NCI-H1092 treated with DMSO at 0.1 percent for 48 hours (cell line): ENCODE measurements at regions not wholly inside any gene's neighbourhood (a gene's known extent, or its start where the extent isn't known, plus 50 kb on each side); places are given as distances from the start of the nearest gene placed in this dataset.

Experiments
- DNase-seq: peaks from one replicate; lab custom pipeline; 2025; lab: John Stamatoyannopoulos, UW

- DNase-seq, result no peak
Observed at GRCh38 chr6:43968110-43968965, 158.9 kb downstream of the MRPL14 start.

DNA sequence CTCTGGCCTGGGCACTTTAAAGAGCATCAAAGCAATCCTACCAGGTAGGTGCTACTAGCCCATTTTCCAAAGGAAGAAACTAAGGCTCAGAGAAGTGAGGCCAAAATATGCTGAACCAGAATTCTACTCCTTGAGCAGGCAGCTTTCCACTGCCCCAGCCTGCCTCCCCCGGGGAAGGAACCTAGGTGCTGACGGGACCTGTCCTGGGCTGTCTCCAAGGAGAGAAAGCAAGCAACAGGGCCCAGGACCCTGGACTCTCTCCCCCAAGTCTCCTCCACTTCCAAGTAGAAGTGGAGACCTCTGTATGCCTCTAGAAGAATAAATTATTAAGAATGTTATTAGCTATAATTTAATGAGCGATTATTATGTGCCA is 159.5 kb downstream of the MRPL14 start:
- DNase-seq, result no peak

DNA sequence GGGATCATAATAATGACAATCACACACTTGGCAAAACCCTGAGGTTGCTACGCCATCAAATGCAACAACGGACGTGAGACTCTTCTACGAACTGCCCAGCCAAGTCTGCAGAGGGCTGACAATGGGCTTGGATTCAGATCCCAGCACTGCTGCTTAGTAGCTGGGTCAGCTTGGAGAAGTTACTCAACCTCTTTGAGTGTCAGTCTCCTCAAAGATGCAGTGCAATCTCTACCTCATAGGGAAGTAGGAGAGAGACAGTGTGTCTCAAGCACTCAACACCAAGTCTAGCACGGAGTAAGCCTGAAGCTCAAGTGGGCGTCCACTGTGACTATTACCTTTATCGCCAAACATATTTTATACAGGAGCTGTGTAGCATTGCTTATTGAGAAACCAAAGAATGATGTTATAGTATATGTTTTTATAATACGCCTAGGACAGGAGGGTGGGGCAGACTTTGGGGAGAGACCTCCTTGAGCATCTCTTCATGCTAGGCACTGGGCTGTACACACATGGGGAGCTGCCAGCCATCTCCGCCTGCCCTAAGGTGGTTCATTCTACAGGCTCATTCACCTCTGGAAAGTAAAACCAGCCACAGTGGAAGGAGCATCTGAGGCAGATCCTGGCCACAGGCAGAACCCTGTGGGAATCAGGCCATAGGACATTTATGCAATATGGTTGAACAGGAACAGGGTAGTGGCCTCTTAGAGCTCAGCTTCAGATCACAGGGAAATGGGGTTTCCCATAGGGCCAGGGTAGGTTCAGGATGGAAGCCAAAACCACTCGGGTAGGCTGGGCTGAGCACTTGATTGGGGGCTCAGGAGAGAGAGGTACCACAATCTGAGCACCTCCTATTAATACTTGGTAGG is 160.2 kb downstream of the MRPL14 start:
- no peak for DNase-seq

DNA sequence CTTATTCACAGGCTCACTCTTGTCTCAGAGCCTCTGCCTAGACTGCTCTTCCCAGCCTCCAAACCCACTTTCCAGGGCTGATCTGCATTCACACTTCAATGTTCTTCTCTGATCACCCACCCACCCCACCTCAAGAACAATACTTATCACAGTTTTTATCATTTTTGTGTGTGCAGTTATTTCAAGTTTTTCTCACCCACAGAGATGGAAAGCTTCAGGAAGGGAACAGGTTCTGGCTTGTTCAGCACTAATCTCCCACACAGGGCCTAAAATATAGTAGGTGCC is 160.9 kb downstream of the MRPL14 start:
- DNase-seq, result no peak

DNA sequence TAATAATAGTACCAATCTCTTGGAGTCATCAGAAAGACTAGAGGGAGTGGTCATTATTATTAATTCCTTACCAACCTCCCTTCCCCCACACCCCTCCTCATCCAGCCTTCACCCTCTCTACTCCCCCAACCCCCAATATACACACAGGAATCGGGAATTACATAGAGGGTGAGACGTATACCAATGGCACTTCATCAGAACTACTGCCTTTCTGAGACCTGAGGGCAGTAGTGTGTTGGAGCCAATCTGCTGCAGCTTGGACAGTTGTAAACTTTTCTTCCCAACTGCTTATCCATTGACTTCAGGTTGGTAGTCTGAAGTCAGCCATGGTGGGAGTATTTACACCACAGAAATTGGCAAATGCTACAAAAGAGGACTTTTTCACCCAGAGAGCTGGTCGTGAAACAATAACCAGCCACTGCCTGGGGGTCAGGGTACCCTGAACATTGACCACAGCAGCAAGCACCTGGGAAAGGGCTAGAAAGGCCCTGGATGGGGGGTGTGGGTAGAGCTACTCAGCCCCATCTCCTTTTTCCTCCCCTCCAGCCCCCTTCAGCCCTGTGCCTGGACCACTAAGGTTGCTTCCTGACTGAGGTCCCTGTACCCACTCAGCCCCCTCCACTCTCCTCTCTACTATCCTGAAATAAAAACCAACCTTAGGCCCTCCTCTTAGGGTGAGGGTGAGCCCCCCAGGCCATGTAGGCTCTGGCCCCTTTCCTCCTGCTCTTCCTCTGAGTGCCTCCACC is 161.5 kb downstream of the MRPL14 start:
- no peak for DNase-seq

- DNase-seq, result no peak
Observed at GRCh38 chr6:43964659-43965570, 162.3 kb downstream of the MRPL14 start.

GRCh38 chr6:43963877-43964658 is 163.2 kb downstream of the MRPL14 start:
- DNase-seq, result no peak

DNA sequence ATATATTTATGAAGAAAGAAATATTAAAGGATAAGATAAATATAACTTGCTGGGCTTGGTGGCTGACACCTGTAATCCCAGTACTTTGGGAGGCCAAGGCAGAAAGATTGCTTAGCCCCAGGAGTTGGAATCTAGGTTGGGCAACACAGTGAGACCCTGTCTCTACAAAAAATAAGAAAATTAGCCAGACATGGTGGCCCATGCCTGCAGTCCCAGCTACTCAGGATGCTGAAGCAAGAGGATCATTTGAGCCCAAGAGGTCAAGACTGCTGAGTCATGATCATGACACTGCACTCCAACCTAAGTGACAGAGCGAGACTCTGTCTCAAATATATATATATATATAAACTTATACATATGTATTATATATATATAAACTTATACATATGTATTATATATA is 164.0 kb downstream of the MRPL14 start:
- no peak for DNase-seq

GRCh38 chr6:43962458-43962857 is 164.8 kb downstream of the MRPL14 start:
- DNase-seq, result no peak

DNA sequence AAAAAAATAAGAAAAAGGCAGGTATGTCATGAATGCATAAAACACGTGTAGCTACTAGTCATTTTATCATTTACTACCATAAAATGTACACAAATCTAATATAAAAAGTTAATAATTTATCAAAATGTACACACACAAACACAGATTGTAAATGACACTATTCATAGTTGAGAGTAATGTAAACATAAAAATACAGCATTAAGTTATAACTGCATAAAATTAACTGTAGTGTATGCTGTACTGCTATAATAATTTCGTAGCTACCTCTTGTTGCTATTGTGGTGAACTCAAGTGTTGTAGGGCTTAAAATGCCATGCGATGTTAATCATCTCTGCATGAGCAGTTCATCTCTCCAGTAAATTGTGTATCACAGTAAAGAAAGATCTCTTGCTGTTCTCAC is 170.0 kb downstream of the MRPL14 start:
- DNase-seq, result no peak

DNA sequence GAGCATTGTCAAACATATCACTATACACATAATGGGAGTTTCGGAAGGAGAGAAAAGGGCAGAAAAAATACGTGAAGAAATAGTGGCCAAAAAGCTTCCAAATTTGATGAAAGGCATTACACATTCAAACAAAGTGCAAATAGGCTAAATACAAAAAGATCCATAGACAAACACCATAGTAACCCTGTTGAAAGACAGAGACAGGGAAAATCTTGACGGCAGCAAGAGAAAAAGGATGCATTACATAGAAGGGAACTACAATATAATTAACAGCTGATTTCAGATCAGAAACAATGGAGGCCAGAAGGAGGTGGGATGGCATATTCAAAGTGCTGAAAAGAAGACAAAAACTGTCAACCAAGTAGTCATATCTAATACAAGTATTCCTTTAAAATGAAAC is 170.8 kb downstream of the MRPL14 start:
- no peak for DNase-seq

DNA sequence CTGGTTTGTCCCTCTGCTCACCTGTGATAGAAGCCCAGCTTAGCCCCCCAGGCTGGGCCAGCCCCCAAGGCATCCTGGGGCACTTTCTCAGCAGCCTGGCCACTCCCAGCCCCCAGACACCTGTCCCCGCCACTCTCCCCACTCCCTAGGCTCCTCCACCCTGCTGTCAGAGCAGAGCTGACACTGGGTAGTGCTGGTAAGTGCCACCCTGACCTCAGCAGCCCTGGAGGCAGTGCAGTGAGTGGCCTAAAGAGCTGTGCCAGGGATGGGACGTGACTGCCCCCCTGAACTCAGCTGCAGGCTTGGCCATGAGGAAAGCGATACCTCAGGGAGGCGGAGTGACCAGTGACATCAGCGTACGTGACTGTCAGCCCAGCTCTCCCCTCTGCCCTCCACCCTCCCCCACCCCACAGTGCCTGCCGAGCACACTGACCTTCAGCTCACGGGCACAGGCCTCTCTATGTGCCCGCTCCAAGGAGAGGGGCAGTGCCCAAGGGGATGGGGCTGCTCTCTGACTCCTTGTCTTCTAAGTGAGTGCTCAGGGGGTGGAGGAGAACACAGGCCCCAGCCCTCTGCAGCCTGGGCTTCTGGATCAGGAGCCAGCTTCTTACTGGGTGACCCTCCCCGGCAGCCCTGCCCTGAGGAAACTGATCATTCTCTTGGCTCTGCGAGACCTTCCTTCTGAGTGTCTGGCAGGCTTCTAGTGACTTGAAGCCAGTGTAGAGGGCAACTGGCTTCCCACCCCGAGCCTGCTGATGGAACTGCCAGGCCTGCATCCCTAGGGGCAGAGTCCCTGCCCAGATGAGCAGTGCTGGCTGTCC is 172.7 kb downstream of the MRPL14 start:
- no peak for DNase-seq

DNA sequence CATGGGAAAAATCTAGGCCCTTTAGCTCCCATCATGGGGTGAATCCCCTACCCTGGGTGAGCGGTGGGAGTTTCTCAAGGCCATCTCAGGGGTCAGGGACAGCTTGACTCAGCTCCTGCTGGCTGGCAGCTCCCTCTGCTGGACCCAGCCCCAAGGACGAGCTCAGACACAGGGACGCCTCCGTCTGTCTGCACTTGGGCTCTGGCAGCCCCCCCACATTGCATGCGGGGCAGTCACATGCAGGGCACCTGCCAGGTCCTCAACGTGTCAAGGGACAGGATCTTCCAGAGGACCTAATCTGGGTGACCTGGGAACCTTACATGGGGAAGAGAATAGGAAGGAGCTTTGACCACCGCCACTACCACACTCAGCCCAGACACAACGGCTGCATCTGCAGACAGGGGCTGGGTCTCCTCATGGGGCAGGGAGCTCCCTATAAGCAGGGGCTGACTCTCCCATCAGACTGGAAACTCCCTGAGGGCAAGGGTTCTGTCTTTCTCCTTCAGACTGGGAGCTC is 173.4 kb downstream of the MRPL14 start:
- DNase-seq, result no peak

DNA sequence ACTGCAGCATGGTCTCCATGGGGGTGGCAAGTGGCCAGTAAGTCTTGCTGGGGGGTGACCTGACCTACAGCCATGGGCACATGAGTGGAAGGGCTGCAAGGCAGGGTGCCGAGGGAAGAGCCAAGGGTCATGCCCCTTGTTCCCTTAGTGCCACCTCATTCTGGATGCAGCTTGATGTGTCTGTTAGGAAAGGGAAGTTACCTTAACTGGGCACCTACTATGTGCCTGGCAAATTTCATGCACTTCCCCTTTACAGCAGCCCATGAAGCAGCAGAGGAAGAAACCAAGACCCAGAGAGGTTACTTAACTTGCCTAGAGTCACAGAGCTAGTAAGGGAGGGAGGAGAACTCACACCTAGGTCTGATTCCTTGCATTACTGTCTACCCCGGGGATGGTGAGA is 174.0 kb downstream of the MRPL14 start:
- DNase-seq, result no peak

GRCh38 chr6:43952746-43953145 is 174.5 kb downstream of the MRPL14 start:
- DNase-seq, result no peak

- DNase-seq, result no peak
Observed at GRCh38 chr6:43951756-43952675, 175.2 kb downstream of the MRPL14 start.

DNA sequence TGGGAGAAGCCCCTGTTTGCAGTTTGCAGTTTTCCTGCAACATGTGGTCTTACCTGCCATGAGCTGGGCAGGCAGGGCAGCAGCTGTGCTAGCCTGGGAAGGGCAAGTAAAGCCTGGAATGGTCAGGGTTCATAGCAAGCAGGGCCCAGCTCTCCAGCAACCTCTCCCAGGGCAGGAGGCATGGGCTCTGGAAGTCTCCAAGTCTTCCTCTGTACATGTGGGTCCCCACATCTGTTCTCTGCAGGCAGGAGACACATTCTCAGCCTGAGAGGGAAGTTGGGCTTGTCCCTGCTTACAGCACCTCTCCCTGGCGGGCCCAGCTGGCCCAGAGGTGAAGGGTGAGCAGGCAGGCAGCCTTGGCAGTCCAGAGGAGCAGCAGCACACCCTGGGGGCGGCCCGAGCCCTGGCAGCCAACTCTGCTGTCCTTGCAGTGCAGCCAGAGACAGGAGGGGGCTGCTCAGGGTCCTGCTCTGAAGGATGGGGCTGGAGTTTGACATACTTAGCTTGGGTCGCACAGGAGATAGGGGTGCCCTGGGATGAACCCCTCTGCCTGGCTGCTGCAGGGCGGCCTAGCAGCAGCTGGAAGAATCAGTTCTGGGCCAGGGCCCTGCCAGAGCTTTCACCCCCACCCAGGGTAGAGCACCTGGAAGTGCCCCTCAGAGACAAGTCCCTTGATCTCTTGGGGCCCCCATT is 176.0 kb downstream of the MRPL14 start:
- peak; percentile 11 for DNase-seq

GRCh38 chr6:43950731-43951062 is 176.6 kb downstream of the MRPL14 start:
- no peak for DNase-seq
